HUDEP-2 (cell line): ENCODE measurements at regions not wholly inside any gene's neighbourhood (a gene's known extent, or its start where the extent isn't known, plus 50 kb on each side); places are given as distances from the start of the nearest gene placed in this dataset.
"Not testable (repeated sequence)": the region's sequence is repeated elsewhere in the genome, so short reads cannot be mapped to it uniquely, and the experiment has no call there.

ENCODE experiments used
- DNase-seq, 76 experiments: peaks; one replicate each; lab custom pipeline; 2025; ENCODE audit not compliant: unreplicated experiment in 76 of 76; lab: John Stamatoyannopoulos, UW

GRCh38 chr4:174080361-174080760 lies 203.1 kb downstream of the FBXO8 start:
- DNase-seq: no peak

GRCh38 chr4:174071595-174071994 lies 211.9 kb downstream of the FBXO8 start:
- DNase-seq: no peak

GRCh38 chr4:174069848-174070330 lies 213.6 kb downstream of the FBXO8 start:
- DNase-seq: no peak

GRCh38 chr4:174066611-174067205 lies 216.8 kb downstream of the FBXO8 start:
- no peak for DNase-seq

- no peak for DNase-seq
Observed at GRCh38 chr4:174062831-174063230, 220.6 kb downstream of the FBXO8 start.

DNA sequence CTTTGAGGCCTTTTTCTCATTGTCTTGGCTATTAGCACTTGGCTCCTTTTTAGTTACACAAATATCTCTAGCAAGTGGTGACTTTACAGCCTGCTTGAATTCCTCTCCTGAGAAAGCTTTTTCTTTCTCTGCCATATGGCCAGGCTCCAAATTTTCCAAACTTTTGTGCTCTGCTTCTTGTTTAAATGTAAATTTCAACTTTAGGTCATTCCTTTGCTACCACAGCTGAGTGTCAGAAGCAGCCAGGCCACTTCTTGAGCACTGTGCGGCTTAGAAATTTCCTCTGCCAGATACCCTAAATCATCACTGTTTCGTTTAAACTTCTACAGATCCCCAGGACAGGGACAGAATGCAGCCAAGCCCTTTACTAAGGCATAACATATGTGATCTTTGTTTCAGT lies 222.4 kb downstream of the FBXO8 start:
- no peak for DNase-seq

DNA sequence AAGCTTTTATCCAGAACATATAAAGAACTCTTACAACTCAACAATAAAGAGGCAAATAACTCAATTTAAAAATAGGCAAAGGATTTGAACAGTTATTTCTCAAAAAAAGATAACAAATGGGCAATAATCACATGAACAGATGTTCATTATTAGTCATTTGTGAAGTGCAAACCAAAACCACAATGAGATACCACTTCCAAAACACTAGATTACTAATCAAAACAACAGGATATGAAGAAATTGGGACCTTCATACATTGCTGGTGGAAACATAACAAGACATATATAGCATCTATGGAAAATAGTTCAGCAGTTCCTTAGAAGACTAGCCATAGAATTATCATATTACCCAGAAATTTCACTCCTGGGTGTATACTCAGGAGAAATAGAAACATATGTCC lies 224.6 kb downstream of the FBXO8 start:
- no peak for DNase-seq

GRCh38 chr4:174056959-174057358 lies 226.5 kb downstream of the FBXO8 start:
- no peak for DNase-seq

GRCh38 chr4:174055344-174055743 lies 228.1 kb downstream of the FBXO8 start:
- DNase-seq: no peak

DNA sequence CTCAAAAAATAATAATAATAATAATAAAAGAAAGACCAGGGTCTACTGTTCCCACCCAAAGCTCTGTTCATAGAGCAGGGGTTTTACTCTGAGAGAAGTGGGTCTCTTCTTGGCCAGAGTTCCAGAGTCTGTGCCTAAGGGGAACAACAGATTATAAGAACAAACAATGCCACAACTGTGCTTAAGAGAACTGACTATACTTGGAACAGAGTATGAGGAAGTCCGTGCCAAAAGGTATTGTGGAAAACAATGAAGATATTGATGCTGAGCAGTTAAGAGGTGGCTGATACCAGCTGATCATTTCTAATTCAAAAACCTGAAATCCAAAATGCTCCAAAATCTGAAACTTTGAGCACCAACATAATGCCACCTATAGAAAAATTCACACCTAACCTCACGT lies 229.6 kb downstream of the FBXO8 start:
- DNase-seq: no peak

DNA sequence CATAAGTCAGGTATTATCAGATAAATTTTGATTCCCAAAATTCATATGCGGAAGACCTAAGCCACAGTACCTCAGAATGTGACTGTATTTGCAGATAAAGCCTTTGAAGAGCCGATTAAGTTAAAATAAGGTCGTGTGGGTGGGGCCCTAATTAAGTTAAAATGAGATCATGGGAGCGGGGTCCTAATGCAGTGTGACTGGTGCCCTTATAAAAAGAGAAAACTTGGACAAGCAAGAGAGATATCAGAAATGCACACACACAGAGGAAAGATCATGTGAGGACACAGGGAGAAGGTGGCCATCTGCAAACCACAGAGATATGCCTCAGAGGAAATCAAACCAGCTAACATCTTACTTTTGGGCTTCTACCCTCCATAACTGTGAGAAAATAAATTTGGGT lies 236.1 kb downstream of the FBXO8 start:
- peak in 39 of 76 experiments; percentile 1 to 64 (median 25) for DNase-seq

GRCh38 chr4:174045829-174046228 lies 237.6 kb downstream of the FBXO8 start:
- not testable (repeated sequence) for DNase-seq

DNA sequence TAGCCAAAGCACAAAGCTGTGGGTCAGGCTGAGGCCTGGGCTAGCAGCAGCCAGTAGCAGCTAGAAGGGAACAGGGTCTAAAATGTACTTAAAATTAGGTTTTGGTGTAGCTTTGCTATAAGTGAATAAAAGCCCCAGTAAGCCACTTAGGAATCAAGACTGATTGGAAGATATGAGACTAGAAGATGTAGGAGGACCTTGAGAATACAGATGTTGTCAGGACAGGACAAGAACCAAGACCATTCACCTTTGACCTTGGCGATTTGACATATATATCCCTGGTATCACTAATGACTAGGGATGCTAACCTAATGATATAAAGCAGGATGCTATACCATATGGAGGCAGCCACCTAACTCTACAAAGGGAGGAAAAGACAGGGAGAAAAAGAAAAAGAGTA lies 238.1 kb downstream of the FBXO8 start:
- DNase-seq: no peak

DNA sequence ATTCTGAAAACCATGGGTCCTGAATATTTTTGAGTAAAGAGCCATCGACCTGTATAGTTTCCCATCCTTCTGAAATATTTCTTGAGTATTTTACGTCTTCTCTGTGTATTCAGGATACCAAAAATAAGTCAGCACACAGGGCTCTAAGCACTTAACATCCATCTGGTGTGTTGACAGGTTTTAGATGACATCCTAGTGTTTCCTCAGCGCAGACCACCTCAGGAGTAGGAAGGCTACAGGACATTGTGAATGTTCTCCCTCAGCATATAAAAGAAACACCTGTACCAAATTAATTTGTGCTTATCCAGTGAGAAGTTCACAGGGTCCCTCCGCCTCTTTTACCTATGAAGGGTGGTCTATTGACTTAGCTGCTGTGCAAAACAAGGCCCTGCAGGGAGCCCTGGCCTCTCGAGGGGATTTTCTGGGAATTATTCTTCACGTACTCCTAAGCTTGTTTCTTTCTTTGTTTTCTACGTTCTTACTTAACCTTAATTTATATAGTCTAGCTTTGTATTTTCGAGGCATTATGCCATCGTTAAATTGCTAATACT lies 241.8 kb downstream of the FBXO8 start:
- no peak for DNase-seq

GRCh38 chr4:174040287-174040686 lies 243.2 kb downstream of the FBXO8 start:
- DNase-seq: no peak

- no peak for DNase-seq
Observed at GRCh38 chr4:174038481-174038880, 245.0 kb downstream of the FBXO8 start.

- no peak for DNase-seq
Observed at GRCh38 chr4:174037631-174038030, 245.8 kb downstream of the FBXO8 start.

GRCh38 chr4:174037049-174037448 lies 246.4 kb downstream of the FBXO8 start:
- peak in 1 of 76 experiments; percentile 1 for DNase-seq

DNA sequence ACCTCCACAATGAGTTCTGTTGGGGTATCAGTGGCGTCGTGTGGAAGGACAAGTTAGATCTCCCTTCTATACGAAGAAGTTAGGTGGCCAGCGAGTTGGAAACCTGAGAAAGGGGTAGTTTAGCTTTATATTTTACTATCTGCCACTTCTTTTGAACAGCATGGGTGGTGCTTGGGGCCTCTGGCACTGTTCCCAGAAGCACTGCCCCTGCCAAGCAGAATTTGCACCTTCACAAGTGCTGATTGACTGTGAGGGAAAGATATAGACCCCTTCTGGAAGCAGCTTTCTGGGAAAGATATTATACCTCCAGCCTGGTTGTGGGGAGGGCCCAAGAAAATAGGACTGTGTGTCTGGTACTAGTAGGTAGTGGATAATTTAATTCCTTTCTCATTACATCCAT lies 246.9 kb downstream of the FBXO8 start:
- DNase-seq: peak in 47 of 76 experiments; percentile 0 to 62 (median 20)

DNA sequence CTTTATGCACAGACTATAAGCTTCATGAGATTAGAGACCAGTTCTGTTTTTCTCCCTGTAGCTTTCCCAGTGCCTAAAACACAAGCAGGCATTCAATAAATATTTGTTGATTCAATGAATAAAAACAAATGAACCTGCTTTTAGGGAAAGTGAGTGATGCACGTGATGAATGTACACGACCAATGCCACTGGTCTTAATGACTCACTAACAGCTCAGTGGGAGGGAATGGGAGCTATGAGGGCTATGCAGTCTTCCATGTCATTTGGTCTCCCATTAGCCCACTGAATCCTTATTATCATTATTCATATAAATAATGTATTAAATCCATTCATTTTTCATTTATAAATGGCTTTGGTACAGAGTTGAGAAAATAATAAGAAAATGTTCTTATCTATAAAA lies 247.4 kb downstream of the FBXO8 start:
- DNase-seq: no peak

DNA sequence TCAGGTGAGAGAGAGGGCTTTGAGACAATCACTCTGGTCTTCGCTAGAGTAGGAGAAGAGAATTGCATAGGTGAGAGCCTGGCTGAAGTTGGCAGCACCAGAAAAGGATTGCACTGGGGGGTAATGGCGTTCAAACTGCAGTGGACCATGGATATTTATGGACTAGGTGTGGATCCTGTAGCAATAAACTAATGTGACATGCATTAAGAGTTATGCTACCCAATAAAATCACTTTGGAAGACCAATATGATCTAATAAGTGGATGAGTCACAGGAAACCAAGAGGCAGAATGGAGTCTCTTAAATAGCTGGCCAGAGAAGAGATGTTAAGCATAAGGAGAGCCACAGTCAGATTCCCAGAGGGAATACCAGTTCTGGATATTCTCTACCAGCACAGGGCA lies 259.8 kb downstream of the FBXO8 start:
- no peak for DNase-seq

DNA sequence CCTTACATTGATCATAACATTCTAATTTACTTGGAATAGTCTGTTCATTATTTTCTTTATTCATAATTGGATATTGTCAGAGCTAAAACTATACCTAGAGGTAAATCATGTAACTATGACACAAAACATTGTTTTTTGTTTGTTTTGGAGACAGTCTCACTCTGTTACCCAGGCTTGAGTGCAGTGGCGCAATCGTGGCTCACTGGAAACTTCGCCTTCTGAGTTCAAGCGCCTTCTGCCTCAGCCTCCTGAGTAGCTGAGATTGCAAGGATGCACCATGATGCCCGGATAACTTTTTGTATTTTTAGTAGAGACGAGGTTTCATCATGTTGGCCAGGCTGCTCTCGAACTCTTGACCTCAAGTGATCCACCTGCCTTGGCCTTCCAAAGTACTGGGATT lies 265.2 kb downstream of the FBXO8 start:
- DNase-seq: no peak

GRCh38 chr4:174016251-174016650 lies 267.2 kb downstream of the FBXO8 start:
- no peak for DNase-seq
